SW480 (cell line): ENCODE measurements at regions not wholly inside any gene's neighbourhood (a gene's known extent, or its start where the extent isn't known, plus 50 kb on each side); places are given as distances from the start of the nearest gene placed in this dataset.
"Not testable (repeated sequence)": the region's sequence is repeated elsewhere in the genome, so short reads cannot be mapped to it uniquely, and the experiment has no call there.

Experiments
- DNase-seq: peaks from one replicate; pipeline ENCODE4 v3.0.0-alpha.2; 2016; ENCODE audit warnings: low spot score

DNA sequence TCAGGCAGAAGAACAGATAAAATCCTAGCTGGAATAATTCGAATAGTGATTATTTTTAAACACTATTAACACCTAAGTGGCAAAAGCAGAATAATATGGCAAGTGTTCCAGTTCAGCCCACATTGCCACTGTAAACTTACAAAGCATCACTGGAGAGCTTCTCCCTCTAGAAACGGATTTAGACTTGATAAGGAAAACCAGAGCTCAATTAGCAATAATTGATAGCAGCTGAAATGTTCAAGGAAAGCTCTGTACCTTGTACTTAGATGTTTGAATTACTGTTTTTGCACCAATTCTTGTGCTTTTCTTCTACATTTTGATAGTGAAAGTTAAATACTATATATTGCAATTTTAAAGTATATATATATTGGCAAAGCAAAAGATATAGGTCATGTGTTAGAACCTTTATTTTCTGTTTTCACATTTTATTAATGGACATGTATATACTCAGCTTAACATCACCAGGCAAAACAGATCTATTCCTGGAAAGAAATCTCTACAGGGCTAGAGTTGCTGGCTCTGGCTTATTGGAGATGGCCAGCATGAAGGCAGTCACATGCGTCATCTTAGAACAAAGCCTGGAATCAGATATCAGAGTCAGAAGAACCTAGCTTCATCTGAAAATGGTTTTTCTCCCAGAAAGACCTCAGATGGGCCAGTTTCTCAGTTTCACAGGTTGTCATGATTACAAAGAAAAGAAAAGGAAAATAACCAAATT is 149.1 kb upstream of the CTAGE1 start:
- no peak for DNase-seq

DNA sequence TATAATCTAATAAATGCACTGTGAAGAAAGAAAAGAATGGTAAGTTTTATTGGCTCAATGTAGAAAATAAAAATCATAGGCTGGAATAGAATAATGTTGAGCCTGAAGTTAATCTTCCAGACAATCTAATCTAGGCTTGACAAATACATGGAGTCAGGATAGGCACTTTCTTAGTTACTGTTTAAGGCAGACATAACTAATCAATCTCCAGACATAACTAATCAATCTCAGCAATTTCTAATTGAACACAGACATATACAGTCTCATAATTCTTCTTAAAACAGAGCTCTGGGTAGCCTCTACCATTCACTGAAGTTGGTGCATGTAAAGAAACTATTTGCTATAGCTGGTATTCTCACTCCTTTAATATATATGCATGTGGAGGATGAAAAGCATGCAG is 150.1 kb upstream of the CTAGE1 start:
- no peak for DNase-seq

DNA sequence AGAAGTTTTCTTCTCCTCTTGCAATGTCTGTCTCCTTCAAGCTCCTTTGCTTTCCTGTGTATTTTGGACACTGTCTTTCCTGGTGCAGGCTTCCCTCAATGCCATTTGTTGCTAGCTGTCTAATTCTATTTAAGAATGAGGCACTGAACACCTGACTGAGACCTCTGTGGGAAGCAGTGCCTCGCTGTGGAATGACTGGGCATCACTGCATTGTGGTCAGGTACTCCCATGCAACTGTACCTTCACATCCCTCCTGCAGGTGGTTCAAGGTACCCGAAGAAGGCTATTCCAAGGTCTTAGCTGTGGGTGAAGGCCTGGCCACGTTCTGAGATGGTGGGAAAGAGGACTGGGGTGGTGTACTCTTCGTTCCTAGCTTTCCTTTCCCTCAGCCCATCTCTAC is 152.8 kb upstream of the CTAGE1 start:
- DNase-seq: no peak

- DNase-seq: no peak
These were observed 154.6 kb upstream of the CTAGE1 start for GRCh38 chr18:22572341-22572740.

DNA sequence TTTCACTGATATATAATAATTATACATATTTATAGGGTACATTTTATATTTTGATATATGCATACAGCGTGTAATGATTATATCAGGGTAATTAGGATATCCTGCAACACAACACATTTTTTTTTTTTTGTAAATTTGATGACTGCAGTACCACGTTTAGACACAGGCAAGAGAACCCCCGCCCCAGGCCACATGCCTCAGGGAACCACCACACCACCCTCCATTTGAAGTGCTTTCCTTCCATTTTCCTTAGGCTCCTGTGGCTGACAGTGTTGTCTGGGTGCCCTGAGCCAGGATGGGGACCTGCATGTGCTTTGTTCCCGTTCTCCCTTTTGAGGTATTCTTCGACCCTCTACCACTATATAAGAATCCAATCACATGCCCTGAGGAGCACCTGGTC is 161.6 kb upstream of the CTAGE1 start:
- DNase-seq: no peak

DNA sequence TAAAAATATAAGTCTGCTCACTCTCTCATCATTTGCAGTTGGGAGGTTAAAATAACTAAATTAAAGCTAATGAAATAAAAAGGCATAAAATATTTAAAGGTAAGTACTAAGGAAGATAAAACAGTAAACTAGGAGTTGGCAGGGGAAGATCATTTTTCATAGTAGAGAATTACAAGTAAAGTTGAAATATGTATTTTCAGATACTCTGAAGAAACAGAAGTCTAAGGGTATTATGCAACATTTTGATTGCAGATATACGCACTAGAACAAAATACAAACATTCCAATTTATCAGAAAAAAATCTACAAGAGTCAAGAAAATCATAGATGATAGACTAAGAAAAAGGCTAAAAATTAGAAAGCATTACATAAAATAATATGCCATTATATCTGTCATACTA is 167.6 kb upstream of the CTAGE1 start:
- DNase-seq: no peak

DNA sequence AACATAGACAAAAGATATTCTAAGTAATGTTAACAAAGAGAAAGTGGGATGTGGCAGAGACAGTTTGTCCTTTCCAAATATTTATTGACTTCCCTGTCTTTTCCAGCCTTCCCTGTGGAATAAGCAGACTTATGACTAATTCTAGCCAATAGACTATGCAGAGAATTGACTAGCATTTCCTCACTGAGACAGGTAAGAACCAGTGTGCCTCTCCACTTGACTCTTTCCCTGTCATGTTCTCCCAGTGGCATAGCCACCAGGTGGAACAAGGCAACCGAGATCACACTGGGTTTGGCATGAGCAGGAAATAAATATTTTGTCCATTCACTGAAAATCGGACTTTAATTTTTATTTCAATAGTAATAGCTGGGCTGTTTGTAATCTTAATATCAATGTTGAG is 168.1 kb upstream of the CTAGE1 start:
- DNase-seq: no peak

GRCh38 chr18:22591222-22591621 is 173.5 kb upstream of the CTAGE1 start:
- DNase-seq: no peak

DNA sequence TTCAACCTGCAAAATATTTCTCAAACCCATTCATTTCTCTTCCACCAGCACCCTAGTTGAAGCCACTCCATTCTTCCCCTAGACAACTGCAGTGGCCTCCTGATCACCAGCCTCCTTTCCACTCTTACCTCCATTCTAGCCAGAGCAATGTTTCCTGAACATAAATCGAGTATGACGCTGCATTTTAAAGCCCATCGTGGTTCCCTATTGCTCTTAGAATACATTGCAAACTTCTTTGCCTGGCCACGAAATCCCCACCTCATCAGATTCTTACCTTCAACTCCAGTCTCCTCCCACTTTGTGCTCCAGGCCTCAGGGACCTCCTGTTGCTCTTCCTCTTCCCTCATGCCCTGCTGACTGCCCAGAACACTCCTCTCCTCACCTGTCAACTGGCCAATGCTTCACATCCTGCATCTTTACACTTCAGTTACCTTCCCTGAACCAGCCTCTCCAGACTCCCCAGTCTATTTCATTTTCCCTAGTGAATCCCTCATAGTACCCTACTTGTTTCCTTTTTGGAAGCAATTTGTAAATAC is 176.5 kb upstream of the CTAGE1 start:
- no peak for DNase-seq

- DNase-seq: no peak
These were observed 183.8 kb upstream of the CTAGE1 start for GRCh38 chr18:22601481-22601880.

DNA sequence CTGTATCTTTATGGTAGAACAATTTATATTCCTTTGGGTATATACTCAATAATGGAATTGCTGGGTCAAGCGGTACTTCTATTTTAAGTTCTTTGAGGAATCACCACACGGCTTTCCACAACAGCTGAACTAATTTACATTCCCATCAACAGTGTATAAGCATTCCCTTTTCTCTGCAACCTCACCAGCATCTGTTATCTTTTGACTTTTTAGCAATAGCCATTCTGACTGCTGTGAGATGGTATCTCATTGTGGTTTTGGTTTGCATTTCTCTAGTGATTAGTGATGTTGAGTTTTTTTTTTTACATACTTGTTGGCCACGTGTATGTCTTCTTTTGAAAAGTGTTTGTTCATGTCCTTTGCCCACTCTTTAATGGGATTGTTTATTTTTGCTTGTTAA is 184.7 kb upstream of the CTAGE1 start:
- DNase-seq: not testable (repeated sequence)

- no peak for DNase-seq
These were observed 186.2 kb upstream of the CTAGE1 start for GRCh38 chr18:22603902-22604301.

GRCh38 chr18:22604390-22604985 is 186.8 kb upstream of the CTAGE1 start:
- no peak for DNase-seq

GRCh38 chr18:22604986-22605421 is 187.3 kb upstream of the CTAGE1 start:
- no peak for DNase-seq

GRCh38 chr18:22605736-22606135 is 188.0 kb upstream of the CTAGE1 start:
- DNase-seq: no peak

- DNase-seq: no peak
These were observed 189.0 kb upstream of the CTAGE1 start for GRCh38 chr18:22606563-22607283.

DNA sequence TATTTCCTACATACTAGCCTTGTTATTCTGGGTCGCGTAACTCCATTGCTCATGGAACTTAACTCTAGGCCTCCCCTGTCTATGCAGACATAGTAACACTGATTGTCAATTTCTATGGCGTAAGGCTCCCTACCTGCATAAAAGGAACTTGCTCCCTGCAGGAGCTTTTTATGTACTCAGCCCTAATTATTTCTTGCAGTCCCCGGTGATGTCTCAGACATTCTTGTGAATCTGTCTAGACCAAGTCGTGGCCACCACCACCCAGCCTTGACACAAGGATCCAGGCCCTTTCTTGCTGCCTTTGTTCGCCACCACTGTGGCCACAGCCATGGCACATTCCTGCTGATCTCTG is 189.5 kb upstream of the CTAGE1 start:
- no peak for DNase-seq

DNA sequence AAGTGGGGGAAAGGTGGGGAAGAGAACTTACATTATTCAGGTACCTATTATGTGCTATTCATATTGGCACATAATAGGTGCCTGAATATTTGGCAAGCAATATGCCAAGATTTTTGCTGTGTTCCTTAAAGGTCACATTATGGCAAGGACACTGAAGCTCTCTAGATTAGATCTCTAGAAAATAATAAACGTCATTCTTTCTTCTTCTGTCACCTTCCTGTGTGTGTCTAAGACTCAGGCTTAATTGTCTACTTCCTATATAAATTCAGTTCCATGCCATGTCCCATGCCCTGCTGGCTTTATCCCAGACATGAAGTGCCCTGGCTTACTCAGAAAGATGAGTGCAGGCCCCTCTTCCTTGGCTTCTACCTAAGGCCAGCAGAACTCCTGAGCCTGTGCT is 191.1 kb upstream of the CTAGE1 start:
- no peak for DNase-seq

GRCh38 chr18:22609642-22610041 is 191.9 kb upstream of the CTAGE1 start:
- peak; percentile 4 for DNase-seq

DNA sequence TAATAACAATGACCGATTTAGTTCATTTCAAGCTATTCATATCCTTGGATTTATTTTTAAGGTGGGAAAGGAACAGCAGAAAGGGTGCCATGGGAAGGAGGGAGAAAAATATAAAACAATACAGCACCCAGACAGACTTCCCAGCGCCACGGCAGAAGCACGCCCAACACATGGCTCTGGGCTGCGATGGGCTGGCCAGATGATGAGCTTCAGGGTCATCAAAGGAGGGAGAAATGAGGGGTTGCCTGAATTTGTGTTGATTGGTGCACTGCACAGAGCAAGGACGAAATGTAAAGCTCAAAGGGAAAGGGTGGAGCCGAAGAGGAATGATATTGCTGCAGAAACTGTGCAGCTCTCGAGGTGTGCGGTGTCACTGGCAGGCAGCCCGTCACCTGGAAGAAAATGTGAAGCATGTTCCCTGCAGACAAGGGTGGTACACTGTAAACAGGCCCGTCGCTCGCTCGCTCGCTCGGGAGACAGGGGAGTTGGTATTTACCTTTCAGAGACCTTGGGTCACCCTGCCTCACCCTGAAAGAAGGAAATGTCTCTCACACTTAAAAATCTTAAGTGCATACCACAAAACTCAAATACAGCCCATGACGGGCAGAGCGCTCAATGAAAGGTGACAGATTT is 195.5 kb upstream of the CTAGE1 start:
- DNase-seq: no peak

- no peak for DNase-seq
These were observed 196.1 kb upstream of the CTAGE1 start for GRCh38 chr18:22613788-22614187.

DNA sequence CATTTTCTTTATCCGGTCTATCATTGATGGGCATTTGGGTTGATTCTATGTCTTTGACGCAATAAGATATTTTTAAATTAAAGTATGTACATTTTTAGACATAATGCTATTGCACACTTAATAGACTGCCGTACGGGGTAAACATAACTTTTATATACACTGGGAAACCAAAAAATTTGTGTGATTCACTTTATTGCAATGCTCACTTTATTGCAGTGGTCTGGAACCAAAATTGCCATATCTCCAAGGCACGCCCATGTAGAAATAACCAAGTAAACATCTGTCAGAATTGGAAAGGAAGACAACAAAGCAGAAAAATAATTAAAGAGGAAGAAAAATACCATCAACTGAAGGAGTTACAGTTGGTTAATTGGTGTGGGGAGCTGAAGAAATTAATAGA is 205.8 kb upstream of the CTAGE1 start:
- DNase-seq: no peak

DNA sequence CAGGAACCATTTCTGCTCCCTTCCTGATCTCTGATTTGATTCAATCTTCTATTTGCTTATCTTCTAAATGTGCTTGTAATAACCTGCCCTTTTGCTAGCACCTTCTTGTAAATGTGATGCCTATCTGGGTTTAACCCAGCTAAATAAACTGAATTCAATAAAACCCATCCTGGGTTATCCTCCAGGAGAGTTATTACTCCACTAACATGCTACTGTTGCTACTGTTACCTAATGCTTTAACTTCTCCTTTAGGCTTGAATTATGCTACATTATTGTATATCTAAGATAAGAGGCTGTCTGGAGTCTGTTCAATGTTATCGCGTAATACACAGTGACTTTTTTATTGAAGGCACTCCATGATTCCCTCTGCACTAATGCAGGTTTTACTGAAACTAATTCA is 206.5 kb upstream of the CTAGE1 start:
- DNase-seq: no peak
